GM18517 (cell line): ENCODE measurements at regions not wholly inside any gene's neighbourhood (a gene's known extent, or its start where the extent isn't known, plus 50 kb on each side); places are given as distances from the start of the nearest gene placed in this dataset.

ENCODE experiments used
- ATAC-seq: cut with Tn5 transposase; IDR thresholded peaks from one replicate; pipeline ENCODE4 v1.9.1; 2021; ENCODE audit warnings: mild to moderate bottlenecking, moderate library complexity; ENCODE audit not compliant: unreplicated experiment

DNA sequence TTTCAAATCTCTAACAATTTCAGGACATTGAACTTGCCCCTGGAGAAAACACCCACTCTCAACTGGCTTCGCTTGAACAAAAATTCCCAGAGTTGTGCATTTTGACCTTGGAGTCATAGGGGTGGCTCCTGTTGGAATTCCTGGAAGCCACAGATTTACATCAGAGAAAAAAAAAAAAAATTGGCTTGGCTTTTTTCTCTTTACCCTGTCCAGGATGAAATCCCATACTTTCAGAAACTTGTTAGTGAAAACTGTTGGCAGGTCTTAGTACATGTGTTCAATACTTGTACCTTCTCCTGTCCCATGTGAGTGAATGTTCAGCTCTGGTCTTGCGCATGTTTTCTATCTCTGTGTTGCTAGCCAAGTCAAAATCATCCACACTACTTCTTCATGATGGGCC lies 228.8 kb downstream of the TGFB2 start:
- ATAC-seq, result no peak

DNA sequence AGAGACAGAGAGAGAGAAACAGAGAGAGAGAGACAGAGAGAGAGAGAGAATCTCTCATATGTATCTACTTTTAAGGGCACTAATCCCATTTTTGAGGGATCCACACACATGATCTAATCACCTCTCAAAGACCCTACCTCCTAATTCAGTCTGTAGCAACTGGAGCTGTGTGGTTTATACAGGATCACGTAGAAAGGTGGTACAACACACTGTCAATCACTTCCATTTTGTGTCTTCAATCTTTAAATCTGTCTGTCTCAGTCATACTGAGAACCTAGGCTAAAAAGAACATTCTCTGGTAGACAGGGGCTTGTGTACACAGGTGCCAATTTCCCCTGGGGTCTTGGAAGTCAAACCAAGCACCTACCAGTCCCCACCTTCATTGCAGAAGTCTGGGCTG lies 229.9 kb downstream of the TGFB2 start:
- no peak for ATAC-seq

DNA sequence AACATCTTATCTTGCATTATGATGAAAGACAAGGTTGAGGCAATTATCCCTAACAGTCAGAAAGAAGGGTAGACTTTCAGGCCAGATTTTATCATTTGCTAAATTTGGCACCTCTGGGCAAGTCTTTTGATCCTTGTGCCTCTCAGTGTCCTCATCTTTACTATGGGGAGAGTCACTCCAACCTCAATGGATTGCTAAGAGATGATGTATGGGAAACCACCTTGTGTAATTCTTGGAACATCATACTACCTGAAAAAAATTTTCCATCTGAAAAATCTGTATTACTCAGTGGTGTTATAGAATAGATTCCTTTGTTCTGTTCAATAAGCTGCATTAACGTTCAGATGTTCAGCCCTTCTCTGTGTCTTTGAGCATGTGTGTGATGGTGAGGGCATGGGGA lies 230.7 kb downstream of the TGFB2 start:
- no peak for ATAC-seq

DNA sequence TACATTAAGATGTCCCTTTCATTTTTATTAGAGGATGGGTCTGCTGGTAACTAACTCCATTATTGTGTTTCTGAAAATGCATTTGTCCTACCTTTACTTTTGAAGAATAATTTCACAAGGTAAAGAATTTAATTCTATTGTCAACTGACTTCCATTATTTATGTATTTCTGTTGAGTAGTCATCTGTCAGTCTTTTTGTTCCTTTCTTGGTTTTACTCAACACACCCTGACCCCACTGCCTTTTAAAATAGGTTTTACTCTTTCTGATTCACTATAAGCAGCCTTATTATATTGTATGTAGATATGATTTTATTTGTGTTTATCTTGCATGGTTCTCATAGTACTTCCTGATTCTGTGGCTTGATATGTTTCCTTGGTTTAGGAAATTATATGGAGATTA lies 237.5 kb downstream of the TGFB2 start:
- no peak for ATAC-seq

DNA sequence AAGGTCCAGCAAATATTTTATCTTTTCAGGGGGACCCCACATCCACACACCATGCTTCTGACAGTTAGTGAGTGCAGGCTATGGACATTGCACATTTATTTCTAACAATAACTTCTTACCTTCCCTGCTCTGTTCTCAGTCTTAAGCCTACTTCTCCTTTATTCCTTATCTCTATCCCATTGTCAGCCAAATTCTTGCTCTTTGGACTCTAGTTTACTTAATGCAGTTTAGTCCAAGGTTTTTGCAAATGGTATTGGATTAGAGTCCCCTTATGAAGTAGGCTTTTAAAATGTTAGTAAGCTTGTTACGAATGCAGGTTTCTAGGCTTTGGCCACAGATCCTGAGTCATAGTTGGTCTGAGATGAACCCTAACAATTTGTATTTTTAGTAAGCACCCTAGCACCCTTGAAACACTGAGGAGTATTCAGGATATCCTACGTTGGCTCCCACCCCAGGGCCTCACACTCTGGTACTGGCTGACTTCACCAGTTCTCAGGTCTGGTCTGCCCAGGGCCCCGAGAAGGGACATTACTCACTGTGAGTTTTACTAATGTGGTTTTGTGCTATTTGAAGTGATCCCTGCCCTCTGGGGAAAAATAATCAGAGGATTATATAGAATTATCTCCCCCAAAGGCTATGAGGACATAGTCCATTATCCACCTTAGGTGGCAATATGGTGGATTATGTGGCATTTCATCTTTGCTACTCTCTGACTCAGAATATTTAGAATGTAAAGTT lies 239.5 kb downstream of the TGFB2 start:
- ATAC-seq, result no peak

DNA sequence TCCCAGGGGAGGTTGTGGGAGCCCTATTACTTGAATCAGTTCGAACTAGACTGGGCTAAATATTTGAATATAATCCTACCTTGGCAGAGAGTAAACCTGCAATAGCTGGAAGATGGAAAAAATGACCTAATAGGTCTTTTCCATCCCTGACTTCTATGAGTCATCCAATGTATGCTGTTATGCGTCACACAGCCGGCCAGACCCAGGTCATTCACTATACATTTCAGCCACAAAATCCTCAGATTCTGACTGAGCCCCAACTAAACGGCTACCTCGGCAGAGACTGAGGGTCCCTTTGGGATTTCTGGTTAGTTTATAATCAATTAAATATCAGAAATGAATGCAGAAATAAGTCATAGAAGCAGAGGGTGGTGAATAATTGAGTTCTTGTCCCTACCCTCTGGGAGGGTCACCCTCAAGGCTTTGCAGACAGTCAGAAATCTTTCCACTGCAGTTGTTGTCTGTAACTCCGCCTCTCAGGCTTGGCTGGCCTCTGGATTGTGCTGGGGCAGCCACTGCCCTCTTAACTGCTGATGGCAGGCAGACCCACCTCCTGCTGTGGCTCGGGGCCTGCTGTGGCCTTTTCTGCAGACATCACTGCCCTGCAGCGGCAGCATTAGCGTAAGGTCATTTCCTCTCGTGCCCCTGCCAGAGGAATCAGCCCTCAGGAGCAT lies 240.5 kb downstream of the TGFB2 start:
- ATAC-seq, result no peak

DNA sequence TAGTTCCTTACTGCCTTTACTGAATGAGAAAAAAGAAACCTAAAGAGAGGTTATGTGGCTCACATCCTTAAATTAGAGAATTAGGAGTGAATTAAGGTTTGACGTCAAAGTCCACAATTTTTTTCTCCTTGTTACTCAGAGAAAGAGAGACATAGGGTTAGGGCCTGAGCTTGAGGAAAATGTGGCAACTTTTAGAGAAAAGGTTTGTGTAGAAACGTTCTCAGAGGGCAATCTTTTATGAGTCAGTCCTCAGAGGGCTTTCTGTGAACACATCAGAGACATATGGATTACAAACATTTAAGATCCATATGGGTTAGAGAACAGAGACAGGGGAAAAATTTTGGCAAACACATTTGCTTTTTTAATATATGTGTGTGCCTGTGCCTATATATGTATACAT lies 242.8 kb downstream of the TGFB2 start:
- ATAC-seq, result no peak

DNA sequence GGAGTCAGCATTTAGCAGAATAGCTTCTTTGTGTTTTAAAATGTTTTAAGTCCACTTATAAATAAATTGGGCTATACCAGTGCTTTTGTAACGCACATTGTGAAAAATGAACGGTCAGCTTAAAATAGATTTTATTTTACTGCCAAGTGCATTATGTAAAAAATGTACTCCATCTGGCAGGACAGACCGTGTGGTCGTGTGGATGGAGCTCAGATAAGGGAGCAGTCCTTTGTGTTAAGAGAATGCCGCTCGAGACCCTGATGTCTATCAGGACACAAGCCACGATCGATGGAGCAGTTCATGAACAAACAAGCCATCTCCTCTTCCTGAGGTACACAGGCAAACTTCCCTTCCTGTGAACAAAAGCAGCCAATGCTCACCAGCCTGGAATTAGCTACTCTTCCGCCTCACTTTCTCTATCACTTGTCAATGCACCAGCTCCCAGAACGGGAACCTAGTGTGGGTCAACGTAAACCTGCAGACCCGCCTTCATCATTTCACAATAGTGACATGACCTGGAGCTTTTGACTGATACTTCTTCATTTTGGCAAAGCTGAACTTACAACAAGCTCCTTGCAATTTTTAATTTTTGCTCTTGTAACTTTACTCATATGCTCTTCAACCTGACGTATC lies 243.5 kb downstream of the TGFB2 start:
- ATAC-seq, result no peak

DNA sequence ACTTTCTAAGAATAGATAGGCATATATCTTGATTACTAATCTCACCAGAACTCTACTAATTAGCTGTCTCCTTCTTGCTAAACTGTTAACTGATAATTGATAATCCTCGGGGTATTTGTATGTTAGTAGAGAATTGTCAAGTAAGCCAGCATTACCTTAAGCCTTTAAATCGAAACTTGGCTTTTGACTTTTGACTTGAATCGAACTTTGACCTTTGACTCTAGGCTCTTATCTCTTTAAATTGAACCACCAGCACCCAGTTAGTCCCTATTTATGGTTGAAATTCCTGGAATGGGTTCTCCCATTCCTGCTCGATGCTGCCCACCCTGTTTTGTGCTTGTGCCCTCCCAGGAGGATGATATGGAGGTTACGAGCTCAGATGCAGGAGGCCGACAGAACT lies 244.4 kb downstream of the TGFB2 start:
- no peak for ATAC-seq

DNA sequence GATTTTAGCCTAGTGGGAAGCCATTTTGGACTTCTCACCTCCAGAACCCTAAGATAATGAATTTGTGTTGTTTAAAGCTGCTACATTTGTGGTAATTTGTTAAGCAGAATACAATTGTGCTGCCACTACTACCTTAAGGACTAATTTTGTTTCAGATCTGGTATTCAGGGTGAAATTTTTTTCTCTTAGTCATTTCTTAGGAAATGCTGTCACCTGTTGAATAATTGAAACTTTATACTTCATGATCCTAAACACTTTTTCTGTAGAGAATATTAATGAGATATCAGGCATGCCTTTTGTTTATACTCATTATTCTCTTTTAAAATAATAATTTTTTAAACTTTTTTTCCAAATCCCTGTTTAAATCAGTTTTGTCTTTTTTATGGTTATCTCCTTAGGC lies 246.8 kb downstream of the TGFB2 start:
- no peak for ATAC-seq

DNA sequence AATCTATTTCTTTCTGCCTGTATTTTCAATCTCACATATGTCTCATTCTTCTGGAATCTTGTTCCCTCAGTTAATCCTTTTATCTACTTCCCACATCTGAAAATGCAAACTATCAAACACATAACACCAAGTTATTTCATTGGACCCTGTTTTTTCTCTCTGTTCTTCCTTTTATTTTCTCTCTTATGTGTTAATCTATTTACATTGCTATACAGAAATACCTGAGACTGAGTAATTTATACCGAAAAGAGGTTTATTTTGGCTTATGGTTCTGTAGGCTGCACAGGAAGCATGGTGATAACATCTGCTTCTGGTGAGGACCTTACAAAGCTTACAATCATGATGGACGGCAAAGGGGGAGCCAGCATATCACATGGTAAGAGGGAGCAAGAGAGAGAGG lies 247.6 kb downstream of the TGFB2 start:
- no peak for ATAC-seq

DNA sequence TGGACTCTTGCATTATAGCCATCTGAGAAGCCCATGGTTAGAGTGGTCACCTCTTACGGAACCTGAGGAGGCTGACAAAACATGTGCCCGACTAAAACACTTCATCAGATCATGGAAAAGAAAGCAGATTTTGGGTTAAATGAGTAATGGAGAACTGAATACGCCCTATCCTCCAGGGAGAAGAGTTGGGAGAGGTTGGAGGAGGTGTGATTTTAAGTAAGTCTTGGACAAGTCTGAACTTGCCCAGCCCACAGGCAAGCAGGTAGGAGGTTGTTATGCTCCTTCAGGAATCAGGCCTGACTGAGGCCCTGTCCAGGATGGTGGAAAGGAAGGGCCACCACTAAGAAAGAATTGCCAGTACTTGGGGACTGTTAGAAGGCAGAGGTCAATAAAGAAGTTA lies 255.8 kb downstream of the TGFB2 start:
- no peak for ATAC-seq

DNA sequence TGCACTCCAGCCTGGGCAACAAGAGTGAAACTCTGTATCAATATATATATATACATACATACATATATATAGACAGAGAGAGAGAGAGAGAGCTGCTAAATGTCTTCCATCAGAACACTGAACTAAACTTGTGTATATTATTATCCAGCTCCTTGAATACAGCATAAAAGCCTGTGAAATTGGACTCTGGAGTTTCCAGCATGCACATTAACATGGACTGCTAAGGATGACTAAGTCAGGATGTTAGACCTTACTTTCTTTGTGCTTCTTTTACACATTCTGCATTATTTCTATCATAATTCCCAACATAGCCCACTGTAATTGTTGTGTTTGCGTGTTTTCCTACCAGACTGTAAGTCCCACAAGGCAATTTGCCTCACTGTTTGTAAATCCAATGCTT lies 259.1 kb downstream of the TGFB2 start:
- no peak for ATAC-seq

DNA sequence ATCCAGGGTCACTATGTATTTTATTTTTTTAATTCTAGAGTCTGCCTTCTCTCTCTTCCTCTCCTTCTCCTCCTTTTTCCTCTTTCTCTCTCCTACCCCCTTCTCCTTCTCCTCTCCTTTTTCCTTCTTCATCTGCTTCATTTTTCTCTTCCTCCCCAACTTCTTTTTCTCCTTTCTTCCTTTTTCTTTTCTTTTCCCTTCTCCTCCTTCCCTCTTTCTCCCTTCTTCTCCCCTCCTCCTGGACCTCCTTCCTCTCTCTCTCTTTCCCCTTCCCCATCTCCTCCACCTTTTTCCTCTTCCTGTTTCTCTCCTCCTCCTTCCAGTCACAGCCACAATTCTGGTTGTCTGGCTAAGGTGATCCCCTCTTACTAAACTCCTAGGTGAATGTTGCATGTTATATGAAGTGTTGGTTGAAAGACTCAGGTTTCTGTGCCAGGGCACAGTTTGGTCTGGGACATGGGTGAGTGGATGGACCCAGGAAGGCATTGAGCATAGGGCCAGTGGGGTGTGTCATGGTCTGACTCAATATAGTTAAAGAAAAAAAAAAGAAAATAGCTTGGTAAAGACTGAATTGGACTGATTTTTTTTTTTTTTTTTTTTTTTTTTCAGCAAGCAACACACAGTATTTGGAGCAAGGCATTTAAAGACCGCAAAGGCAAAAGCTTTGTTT lies 266.9 kb downstream of the TGFB2 start:
- no peak for ATAC-seq

DNA sequence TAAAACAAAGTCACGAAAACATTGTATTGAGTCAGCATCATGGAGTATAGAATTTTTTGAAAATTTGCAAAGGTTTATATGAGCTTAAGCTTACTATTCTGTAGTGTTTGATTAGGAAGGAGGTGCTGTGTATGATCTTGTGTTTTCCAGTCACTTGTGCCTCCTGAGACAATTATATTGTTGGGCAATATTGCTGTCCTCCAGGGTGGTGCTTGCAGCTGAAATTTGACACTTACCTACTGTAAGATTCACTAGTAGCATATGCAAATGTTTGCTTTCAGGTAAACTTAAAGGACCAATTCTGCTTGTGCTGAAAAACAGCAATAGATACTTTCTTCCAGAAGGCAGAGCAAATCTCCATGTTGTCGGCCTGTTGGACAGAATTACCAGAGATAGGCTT lies 268.0 kb downstream of the TGFB2 start:
- no peak for ATAC-seq

DNA sequence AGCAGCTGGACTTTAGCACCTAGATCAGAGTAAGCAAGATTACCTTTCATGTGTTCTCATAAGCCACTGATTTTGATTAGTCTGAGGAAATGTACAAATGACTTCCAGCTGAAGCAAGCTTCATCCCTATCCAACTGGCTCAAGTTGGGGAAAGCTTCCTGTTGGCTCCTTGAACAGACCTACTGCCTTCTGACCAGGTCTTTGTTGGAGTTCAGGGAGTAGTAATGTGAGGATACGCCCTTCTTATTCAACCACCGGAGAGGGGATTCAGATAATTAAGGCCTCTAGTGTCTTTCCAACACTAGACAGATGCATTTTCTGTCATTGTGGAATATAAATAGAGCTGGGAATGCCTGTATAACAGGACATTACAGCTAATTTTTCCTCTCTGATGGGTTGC lies 268.9 kb downstream of the TGFB2 start:
- ATAC-seq, result no peak

DNA sequence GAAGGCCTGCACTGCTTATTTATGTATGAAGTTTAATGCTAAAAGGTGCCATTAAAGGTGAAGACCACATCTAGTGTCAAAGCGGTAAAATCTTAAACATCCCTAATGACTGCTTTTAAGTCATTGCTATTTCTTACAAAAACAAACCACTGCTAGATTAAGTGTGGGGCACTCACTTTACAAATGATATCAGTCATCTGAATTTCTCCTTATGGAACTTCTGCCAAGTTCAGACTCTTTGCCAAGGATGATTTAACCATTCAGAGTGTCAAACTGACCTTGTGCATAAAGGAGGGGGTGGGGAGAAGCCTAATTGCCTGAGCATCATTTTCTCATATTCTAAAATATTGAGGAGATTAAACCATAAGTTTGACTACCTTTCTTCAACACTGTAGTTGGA lies 271.5 kb downstream of the TGFB2 start:
- no peak for ATAC-seq

DNA sequence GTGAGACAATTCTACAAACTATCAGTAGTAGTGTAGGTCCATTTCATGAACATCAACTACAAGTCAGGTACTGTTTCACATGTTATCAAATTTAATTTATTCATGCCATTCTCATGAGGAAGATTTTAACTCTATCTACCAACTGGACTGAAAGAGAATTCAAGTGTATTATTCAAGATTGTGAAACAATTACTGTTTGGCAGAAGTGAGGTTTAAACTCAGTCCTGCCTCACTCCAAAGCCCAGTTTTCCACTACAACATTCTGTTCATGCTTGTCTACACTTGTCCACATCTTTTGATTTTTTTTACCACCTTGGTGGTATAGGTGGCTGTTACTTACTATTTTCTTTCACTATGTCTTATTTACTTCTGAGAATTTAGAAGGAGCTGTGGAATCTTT lies 272.9 kb downstream of the TGFB2 start:
- no peak for ATAC-seq

DNA sequence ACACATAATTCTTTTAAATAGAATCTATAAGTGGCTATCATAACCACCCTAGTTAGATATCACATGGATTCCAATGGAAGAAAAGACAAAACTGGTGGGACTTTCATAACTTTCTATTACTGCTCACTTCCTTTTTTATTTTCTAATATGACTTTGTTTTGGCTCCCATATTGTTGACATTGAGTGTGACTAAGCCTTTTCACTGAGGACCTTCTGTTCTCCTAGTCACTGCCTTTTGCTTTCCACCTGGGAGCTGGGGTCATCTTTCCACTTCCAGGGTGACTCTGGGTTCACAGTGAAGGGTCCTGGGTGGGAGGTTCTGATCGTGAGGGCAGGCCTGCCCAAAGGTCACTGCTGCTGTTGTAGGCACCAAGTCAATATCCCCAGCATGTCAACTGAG lies 275.8 kb downstream of the TGFB2 start:
- ATAC-seq, result no peak

DNA sequence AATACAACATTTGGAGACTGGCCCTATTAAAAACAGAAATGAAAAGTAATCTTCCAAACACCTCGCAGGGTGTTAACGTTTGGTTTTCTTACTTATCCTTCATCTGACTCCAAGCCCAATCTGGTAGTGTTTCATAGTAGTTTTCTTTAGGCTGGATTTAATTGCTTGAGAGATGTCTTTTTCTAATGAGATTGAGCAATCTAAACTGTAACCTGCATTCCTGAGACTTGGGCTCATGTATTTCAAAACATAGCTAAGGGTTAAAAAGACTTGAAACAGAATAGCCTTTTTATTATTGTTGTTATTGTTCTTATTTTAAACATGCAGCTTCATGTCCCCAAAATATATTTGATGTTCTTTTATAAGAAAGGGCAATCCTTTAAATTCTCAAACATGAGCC lies 278.9 kb downstream of the TGFB2 start:
- ATAC-seq, result no peak

DNA sequence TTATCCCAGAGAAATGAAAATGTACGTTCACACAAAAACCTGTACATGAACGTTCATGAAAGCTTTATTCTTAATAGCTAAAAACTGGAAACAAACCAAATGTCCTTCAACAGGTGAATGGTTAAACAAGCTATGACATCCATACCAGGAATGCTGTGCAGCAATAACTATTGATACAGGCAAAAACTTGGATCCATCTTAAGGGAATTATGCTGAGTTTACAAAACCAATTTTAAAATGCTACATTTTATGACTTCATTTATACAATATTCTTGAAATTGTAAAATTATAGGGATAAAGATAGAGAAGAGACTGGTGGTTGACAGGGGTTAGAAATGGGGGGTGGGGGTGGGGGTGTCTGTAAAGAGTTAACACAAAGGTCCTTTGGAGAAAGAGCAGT lies 280.3 kb downstream of the TGFB2 start:
- ATAC-seq, result no peak
